Neural progenitor cell (in vitro differentiated cells): ENCODE measurements at regions not wholly inside any gene's neighbourhood (a gene's known extent, or its start where the extent isn't known, plus 50 kb on each side); places are given as distances from the start of the nearest gene placed in this dataset.

Experiments used
- CTCF ChIP-seq: fragments of 200-600 bp; sonication (generic); IDR thresholded peaks from 2 replicates; pipeline ENCODE4 v1.5.1; 2017; ENCODE audit warnings: antibody characterized with exemption, mild to moderate bottlenecking
- EZH2phosphoT487 ChIP-seq: fragments of 200-600 bp; sonication (generic); IDR thresholded peaks from 2 replicates; pipeline ENCODE4 v1.6.1; 2017; ENCODE audit warnings: antibody characterized with exemption

GRCh38 chr3:152127058-152127457 lies 141.7 kb upstream of the MBNL1 start:
- TF ChIP-seq CTCF (no peak), EZH2phosphoT487 (no peak)
